HepG2 (cell line): ENCODE measurements at regions not wholly inside any gene's neighbourhood (a gene's known extent, or its start where the extent isn't known, plus 50 kb on each side); places are given as distances from the start of the nearest gene placed in this dataset.

Experiments used
- ATAC-seq: fragments of 200-7000 bp; cut with Tn5 transposase; 3 replicates; pipeline ENCODE4 v1.9.1; 2020; ENCODE audit warnings: mild to moderate bottlenecking, moderate library complexity
- BruUV-seq: library from RNA; stranded (reverse); fragments of 400-500 nt; replicated peaks from 2 replicates; lab custom pipeline; 2021; lab: Mats Ljungman, UMichigan
- CTCF ChIA-PET: fragments of 300-600 bp; formaldehyde crosslinking; extraction: SDS; loops from one replicate; lab custom pipeline; 2021; ENCODE audit warnings: low total read pairs, inconsistent platforms, low intra/inter-chr PET ratio; lab: Yijun Ruan, JAX
- POLR2A ChIA-PET: fragments of 350-600 bp; sonication (Branson Sonifier 250); formaldehyde crosslinking; loops from one replicate; lab custom pipeline; 2020; ENCODE audit warnings: antibody characterized with exemption, inconsistent platforms; lab: Yijun Ruan, JAX
- DNase-seq: peaks from one replicate; pipeline ENCODE4 v3.0.0-alpha.2; 2015; ENCODE audit warnings: low spot score
- FAIRE-seq: peaks from 3 replicates; lab custom pipeline; 2011; peaks lifted over from hg19 to GRCh38; lab: Jason Lieb, UNC
- H2AFZ ChIP-seq: one replicate; pipeline ENCODE4 v1.6.1; 2011; ENCODE audit warnings: low read length, inconsistent platforms
- H3K27ac ChIP-seq: fragments of 300-600 bp; 3 replicates; pipeline ENCODE4 v1.8.0; 2011; ENCODE audit warnings: mixed run types, mild to moderate bottlenecking, mixed read lengths, low read length, inconsistent platforms; ENCODE audit not compliant: insufficient read depth; ENCODE audit errors: extremely low read length
- H3K27me3 ChIP-seq, 2 experiments: fragments of 200-600 bp in 1 of 2; 2 replicates in 1 of 2; 3 replicates in 1 of 2; pipeline versions ENCODE4 v1.6.0 to v1.8.0; 2011; ENCODE audit warnings: low read length in 2 of 2, mild to moderate bottlenecking in 2 of 2, moderate library complexity in 2 of 2, inconsistent platforms in 1 of 2; ENCODE audit not compliant: insufficient read depth in 2 of 2, control insufficient read depth in 1 of 2
- H3K36me3 ChIP-seq, 2 experiments: fragments of 200-600 bp in 1 of 2; replicated peaks in 1 of 2; 2 replicates in 1 of 2; 3 replicates in 1 of 2; pipeline versions ENCODE4 v1.5.1 to v1.8.0; 2011; ENCODE audit warnings: low read length in 2 of 2, inconsistent platforms in 1 of 2; ENCODE audit not compliant: insufficient read depth in 2 of 2, control insufficient read depth in 1 of 2
- H3K4me1 ChIP-seq: 2 replicates; pipeline ENCODE4 v1.5.1; 2012; ENCODE audit warnings: low read length, inconsistent platforms; ENCODE audit not compliant: insufficient read depth
- H3K4me2 ChIP-seq: 2 replicates; pipeline ENCODE4 v1.6.0; 2011; ENCODE audit warnings: low read depth, low read length, inconsistent platforms
- H3K4me3 ChIP-seq, 3 experiments: fragments of 200-600 bp in 1 of 3; sonication (generic), shearing (Covaris generic) in 1 of 3; replicated peaks in 1 of 3; 2 replicates each; pipeline ENCODE4 v1.5.1; 2011 to 2016; ENCODE audit warnings: low read length in 3 of 3, inconsistent platforms in 2 of 3, low read depth in 2 of 3, mild to moderate bottlenecking in 2 of 3, control low read depth in 1 of 3, mixed read lengths in 1 of 3; ENCODE audit not compliant: insufficient read depth in 1 of 3
- H3K79me2 ChIP-seq: one replicate; pipeline ENCODE4 v1.6.1; 2011; ENCODE audit warnings: low read length, inconsistent platforms; ENCODE audit not compliant: insufficient read depth
- H3K9ac ChIP-seq: 2 replicates; pipeline ENCODE4 v1.6.0; 2011; ENCODE audit warnings: mild to moderate bottlenecking, low read depth, low read length, inconsistent platforms; ENCODE audit not compliant: insufficient read depth
- H3K9me3 ChIP-seq: 2 replicates; pipeline ENCODE4 v1.5.1; 2012; ENCODE audit warnings: mild to moderate bottlenecking, low read length
- H4K20me1 ChIP-seq: 2 replicates; pipeline ENCODE4 v1.6.0; 2011; ENCODE audit warnings: inconsistent platforms, mild to moderate bottlenecking, low read length, moderate library complexity; ENCODE audit not compliant: insufficient read depth
- BRCA1 ChIP-seq: sonication (generic); formaldehyde crosslinking; IDR thresholded peaks from 2 replicates; pipeline ENCODE4 v1.4.0; 2020; ENCODE audit warnings: missing genetic modification reagents
- GTF3A ChIP-seq: sonication (generic); formaldehyde crosslinking; conservative IDR thresholded peaks from 2 replicates; pipeline ENCODE4 v1.4.0; 2020; ENCODE audit warnings: mild to moderate bottlenecking, missing genetic modification reagents
- KLF6 ChIP-seq: IDR thresholded peaks from 2 replicates; pipeline ENCODE4 v1.8.0; 2016; ENCODE audit warnings: missing biosample characterization, missing genetic modification reagents
- RXRB ChIP-seq: IDR thresholded peaks from 2 replicates; pipeline ENCODE4 v1.6.1; 2016; ENCODE audit warnings: borderline replicate concordance, missing genetic modification reagents, missing compliant biosample characterization
- SIN3A ChIP-seq: IDR thresholded peaks from 2 replicates; pipeline ENCODE4 v1.6.1; 2011; ENCODE audit warnings: low read depth, mild to moderate bottlenecking, control low read depth, low read length, borderline replicate concordance
- SP1 ChIP-seq, 2 experiments: fragments of 450-650 bp in 1 of 2; sonication (generic) in 1 of 2; formaldehyde crosslinking in 1 of 2; IDR thresholded peaks; 2 replicates each; pipeline versions ENCODE4 v1.4.0 to v1.6.1; 2016 to 2020; ENCODE audit warnings: missing genetic modification reagents in 1 of 2
- ZBTB42 ChIP-seq: sonication (generic); formaldehyde crosslinking; IDR thresholded peaks from 2 replicates; pipeline ENCODE4 v1.5.0; 2020; ENCODE audit warnings: mild to moderate bottlenecking, missing genetic modification reagents
- ZMYM2 ChIP-seq: sonication (generic); formaldehyde crosslinking; IDR thresholded peaks from 2 replicates; pipeline ENCODE4 v1.8.0; 2022; ENCODE audit warnings: mild to moderate bottlenecking, missing genetic modification reagents
- ZNF432 ChIP-seq: sonication (generic); formaldehyde crosslinking; IDR thresholded peaks from 2 replicates; pipeline ENCODE4 v1.5.0; 2020; ENCODE audit warnings: missing genetic modification reagents, mild to moderate bottlenecking, borderline replicate concordance
- ZNF558 ChIP-seq: sonication (generic); formaldehyde crosslinking; IDR thresholded peaks from 2 replicates; pipeline ENCODE4 v1.9.0; 2022; ENCODE audit warnings: mild to moderate bottlenecking, missing genetic modification reagents, borderline replicate concordance
- ZNF781 ChIP-seq: sonication (generic); formaldehyde crosslinking; IDR thresholded peaks from 2 replicates; pipeline ENCODE4 v1.5.1; 2020; ENCODE audit warnings: borderline replicate concordance, mild to moderate bottlenecking, missing genetic modification reagents; ENCODE audit errors: not compliant biosample characterization
- WGBS: methylation state at CpG from one replicate; pipeline ENCODE4 v1.1.6; 2017; ENCODE audit warnings: low lambda C conversion rate; 5-methylcytosine and 5-hydroxymethylcytosine counted together
- in situ Hi-C: cut with HindIII; loops from 2 replicates; pipeline ENCODE4 v1.10.0; 2017; ENCODE audit warnings: low pct_unique_long_range_greater_than_20kb; ENCODE audit not compliant: extremely low pct_ligation_motif_present
- intact Hi-C: fragments of 100-400 bp; cut with micrococcal nuclease; formaldehyde crosslinking; loops from one replicate; pipeline ENCODE4 v1.10.0; 2022; ENCODE audit not compliant: unreplicated experiment
- TF ChIP-seq, protein P1 (sequence below), 2 experiments: IDR thresholded peaks; 2 replicates each; pipeline ENCODE4 v1.6.1; 2011 to 2012; ENCODE audit warnings: low read length in 2 of 2, borderline replicate concordance in 1 of 2, low read depth in 1 of 2, mild to moderate bottlenecking in 1 of 2, moderate library complexity in 1 of 2
- TF ChIP-seq, protein P2 (sequence below): sonication (generic); formaldehyde crosslinking; IDR thresholded peaks from 2 replicates; pipeline ENCODE4 v1.8.1; 2023; ENCODE audit warnings: missing genetic modification reagents, inconsistent platforms, borderline replicate concordance
- TF ChIP-seq, protein P3 (sequence below): sonication (generic); formaldehyde crosslinking; IDR thresholded peaks from 2 replicates; pipeline ENCODE4 v1.4.0; 2020; ENCODE audit warnings: missing genetic modification reagents

GRCh38 chr7:35386816-35387706 lies 133.2 kb upstream of the TBX20 start:
- ChIA-PET POLR2A (no interaction called here), CTCF (no interaction called here)
- H3K36me3 ChIP-seq, result no peaks in the 10 kb centered on the region
- FAIRE-seq (no peak), ATAC-seq (no peak), DNase-seq (no peak)
- H4K20me1 ChIP-seq, result no peaks in the 10 kb centered on the region
- no peak overlapping the region for H3K9ac ChIP-seq
- no peak overlapping the region for H3K4me3 ChIP-seq
- H3K4me1 ChIP-seq, result no peaks in the 10 kb centered on the region
- in situ Hi-C loops, result no loop called here
- no peaks in the 10 kb centered on the region for H3K79me2 ChIP-seq
- intact Hi-C loops, result no loop called here
- no peaks in the 10 kb centered on the region for H3K9me3 ChIP-seq
- peaks cover 0 to 14% of the 10 kb centered on the region in 2 experiments; a peak in 3 of 5 replicates for H3K27me3 ChIP-seq
- no TSS peak for BruUV-seq
- no peak overlapping the region for H3K27ac ChIP-seq
- 38% methylated on average over 12 of the region's 12 CpGs for WGBS
- H3K4me2 ChIP-seq, result no peak overlapping the region
- H2AFZ ChIP-seq, result no peak overlapping the region
- TF ChIP-seq ZMYM2 (CRISPR knock-in tag), result no peak
- TF ChIP-seq, protein P1, sequence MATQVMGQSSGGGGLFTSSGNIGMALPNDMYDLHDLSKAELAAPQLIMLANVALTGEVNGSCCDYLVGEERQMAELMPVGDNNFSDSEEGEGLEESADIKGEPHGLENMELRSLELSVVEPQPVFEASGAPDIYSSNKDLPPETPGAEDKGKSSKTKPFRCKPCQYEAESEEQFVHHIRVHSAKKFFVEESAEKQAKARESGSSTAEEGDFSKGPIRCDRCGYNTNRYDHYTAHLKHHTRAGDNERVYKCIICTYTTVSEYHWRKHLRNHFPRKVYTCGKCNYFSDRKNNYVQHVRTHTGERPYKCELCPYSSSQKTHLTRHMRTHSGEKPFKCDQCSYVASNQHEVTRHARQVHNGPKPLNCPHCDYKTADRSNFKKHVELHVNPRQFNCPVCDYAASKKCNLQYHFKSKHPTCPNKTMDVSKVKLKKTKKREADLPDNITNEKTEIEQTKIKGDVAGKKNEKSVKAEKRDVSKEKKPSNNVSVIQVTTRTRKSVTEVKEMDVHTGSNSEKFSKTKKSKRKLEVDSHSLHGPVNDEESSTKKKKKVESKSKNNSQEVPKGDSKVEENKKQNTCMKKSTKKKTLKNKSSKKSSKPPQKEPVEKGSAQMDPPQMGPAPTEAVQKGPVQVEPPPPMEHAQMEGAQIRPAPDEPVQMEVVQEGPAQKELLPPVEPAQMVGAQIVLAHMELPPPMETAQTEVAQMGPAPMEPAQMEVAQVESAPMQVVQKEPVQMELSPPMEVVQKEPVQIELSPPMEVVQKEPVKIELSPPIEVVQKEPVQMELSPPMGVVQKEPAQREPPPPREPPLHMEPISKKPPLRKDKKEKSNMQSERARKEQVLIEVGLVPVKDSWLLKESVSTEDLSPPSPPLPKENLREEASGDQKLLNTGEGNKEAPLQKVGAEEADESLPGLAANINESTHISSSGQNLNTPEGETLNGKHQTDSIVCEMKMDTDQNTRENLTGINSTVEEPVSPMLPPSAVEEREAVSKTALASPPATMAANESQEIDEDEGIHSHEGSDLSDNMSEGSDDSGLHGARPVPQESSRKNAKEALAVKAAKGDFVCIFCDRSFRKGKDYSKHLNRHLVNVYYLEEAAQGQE (IDR thresholded peaks at IDR 0.05; ENCODE audit: borderline replicate concordance in 1 of 2, low read depth in 1 of 2, low read length in 2 of 2), result no peak
- TF ChIP-seq ZNF558 (CRISPR knock-in tag), result no peak
- TF ChIP-seq KLF6 (CRISPR knock-in tag), result no peak
- no peak for TF ChIP-seq ZNF781 (CRISPR knock-in tag)
- TF ChIP-seq SP1 (IDR thresholded peaks at IDR 0.05), result no peak
- TF ChIP-seq SP1 (CRISPR knock-in tag; IDR thresholded peaks at IDR 0.05), result no peak
- no peak for TF ChIP-seq BRCA1
- TF ChIP-seq, protein P2, sequence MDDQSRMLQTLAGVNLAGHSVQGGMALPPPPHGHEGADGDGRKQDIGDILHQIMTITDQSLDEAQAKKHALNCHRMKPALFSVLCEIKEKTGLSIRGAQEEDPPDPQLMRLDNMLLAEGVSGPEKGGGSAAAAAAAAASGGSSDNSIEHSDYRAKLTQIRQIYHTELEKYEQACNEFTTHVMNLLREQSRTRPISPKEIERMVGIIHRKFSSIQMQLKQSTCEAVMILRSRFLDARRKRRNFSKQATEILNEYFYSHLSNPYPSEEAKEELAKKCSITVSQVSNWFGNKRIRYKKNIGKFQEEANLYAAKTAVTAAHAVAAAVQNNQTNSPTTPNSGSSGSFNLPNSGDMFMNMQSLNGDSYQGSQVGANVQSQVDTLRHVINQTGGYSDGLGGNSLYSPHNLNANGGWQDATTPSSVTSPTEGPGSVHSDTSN (CRISPR knock-in tag), result no peak
- no peak for TF ChIP-seq RXRB (CRISPR knock-in tag)
- TF ChIP-seq ZNF432 (CRISPR knock-in tag), result no peak
- TF ChIP-seq GTF3A (CRISPR knock-in tag), result no peak
- no peak for TF ChIP-seq ZBTB42 (CRISPR knock-in tag)
- no peak for TF ChIP-seq SIN3A
- TF ChIP-seq, protein P3, sequence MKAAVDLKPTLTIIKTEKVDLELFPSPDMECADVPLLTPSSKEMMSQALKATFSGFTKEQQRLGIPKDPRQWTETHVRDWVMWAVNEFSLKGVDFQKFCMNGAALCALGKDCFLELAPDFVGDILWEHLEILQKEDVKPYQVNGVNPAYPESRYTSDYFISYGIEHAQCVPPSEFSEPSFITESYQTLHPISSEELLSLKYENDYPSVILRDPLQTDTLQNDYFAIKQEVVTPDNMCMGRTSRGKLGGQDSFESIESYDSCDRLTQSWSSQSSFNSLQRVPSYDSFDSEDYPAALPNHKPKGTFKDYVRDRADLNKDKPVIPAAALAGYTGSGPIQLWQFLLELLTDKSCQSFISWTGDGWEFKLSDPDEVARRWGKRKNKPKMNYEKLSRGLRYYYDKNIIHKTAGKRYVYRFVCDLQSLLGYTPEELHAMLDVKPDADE (CRISPR knock-in tag), result no peak
